PC-9 (cell line): ENCODE measurements at regions not wholly inside any gene's neighbourhood (a gene's known extent, or its start where the extent isn't known, plus 50 kb on each side); places are given as distances from the start of the nearest gene placed in this dataset.

Source experiments
- CTCF ChIP-seq: fragments of 200-600 bp; sonication (generic); conservative IDR thresholded peaks from 2 replicates; pipeline ENCODE4 v1.6.1; 2017; ENCODE audit warnings: mixed run types, antibody characterized with exemption, mild to moderate bottlenecking, moderate library complexity
- EZH2 ChIP-seq: fragments of 200-600 bp; sonication (generic); IDR thresholded peaks from 2 replicates; pipeline ENCODE4 v1.8.0; 2017; ENCODE audit warnings: antibody characterized with exemption, low read depth

GRCh38 chr7:109996411-109996810 lies 1094.5 kb upstream of the LRRN3 start:
- no peak for TF ChIP-seq CTCF
- no peak for TF ChIP-seq EZH2
